Sigmoid colon (tissue), 4 donors: ENCODE measurements at regions not wholly inside any gene's neighbourhood (a gene's known extent, or its start where the extent isn't known, plus 50 kb on each side); places are given as distances from the start of the nearest gene placed in this dataset.

ENCODE experiments used
- CTCF ChIP-seq, 4 experiments: fragments of 450-650 bp in 3 of 4; fragments of 200-600 bp in 1 of 4; IDR thresholded peaks; one replicate each; pipeline ENCODE4 v1.5.1; 2016 to 2019; ENCODE audit warnings: antibody characterized with exemption in 4 of 4, mild to moderate bottlenecking in 3 of 4, moderate library complexity in 2 of 4
- POLR2A ChIP-seq, 2 donors: fragments of 450-650 bp; IDR thresholded peaks; one replicate each; pipeline ENCODE4 v1.6.1; 2016; ENCODE audit warnings: antibody characterized with exemption in 2 of 2, mild to moderate bottlenecking in 2 of 2, moderate library complexity in 2 of 2
- POLR2AphosphoS5 ChIP-seq, 4 donors: sonication (generic); formaldehyde crosslinking; IDR thresholded peaks; one replicate each; pipeline ENCODE4 v1.6.1; 2017; ENCODE audit warnings: antibody characterized with exemption in 4 of 4

- no peak for TF ChIP-seq CTCF (IDR thresholded peaks at IDR 0.05)
- no peak for TF ChIP-seq POLR2AphosphoS5 (IDR thresholded peaks at IDR 0.05)
- TF ChIP-seq POLR2A (IDR thresholded peaks at IDR 0.05), result no peak
Observed at GRCh38 chr7:85711894-85712293, 525.0 kb upstream of the SEMA3D start.
